GM21360 (cell line): ENCODE measurements at regions not wholly inside any gene's neighbourhood (a gene's known extent, or its start where the extent isn't known, plus 50 kb on each side); places are given as distances from the start of the nearest gene placed in this dataset.

Experiments
- ATAC-seq: cut with Tn5 transposase; IDR thresholded peaks from one replicate; pipeline ENCODE4 v1.9.1; 2021; ENCODE audit warnings: mild to moderate bottlenecking, moderate library complexity; ENCODE audit not compliant: unreplicated experiment

GRCh38 chr22:49100773-49101172 is 726.9 kb downstream of the BRD1 start:
- ATAC-seq, result no peak

GRCh38 chr22:49100316-49100715 is 727.4 kb downstream of the BRD1 start:
- no peak for ATAC-seq

GRCh38 chr22:49099496-49100124 is 728.1 kb downstream of the BRD1 start:
- no peak for ATAC-seq

- ATAC-seq, result no peak
Observed at GRCh38 chr22:49099089-49099488, 728.6 kb downstream of the BRD1 start.

GRCh38 chr22:49097966-49098365 is 729.7 kb downstream of the BRD1 start:
- no peak for ATAC-seq

GRCh38 chr22:49097171-49097925 is 730.3 kb downstream of the BRD1 start:
- no peak for ATAC-seq

- no peak for ATAC-seq
Observed at GRCh38 chr22:49096476-49096875, 731.2 kb downstream of the BRD1 start.

GRCh38 chr22:49095366-49095765 is 732.3 kb downstream of the BRD1 start:
- no peak for ATAC-seq

GRCh38 chr22:49094858-49095257 is 732.8 kb downstream of the BRD1 start:
- no peak for ATAC-seq

- no peak for ATAC-seq
Observed at GRCh38 chr22:49094151-49094550, 733.5 kb downstream of the BRD1 start.

- ATAC-seq, result no peak
Observed at GRCh38 chr22:49093192-49093880, 734.3 kb downstream of the BRD1 start.

GRCh38 chr22:49092716-49093115 is 735.0 kb downstream of the BRD1 start:
- ATAC-seq, result no peak

- ATAC-seq, result no peak
Observed at GRCh38 chr22:49091917-49092545, 735.6 kb downstream of the BRD1 start.

GRCh38 chr22:49091451-49091850 is 736.2 kb downstream of the BRD1 start:
- ATAC-seq, result no peak

GRCh38 chr22:49090853-49091135 is 736.9 kb downstream of the BRD1 start:
- ATAC-seq, result no peak

GRCh38 chr22:49090061-49090852 is 737.4 kb downstream of the BRD1 start:
- ATAC-seq, result no peak

GRCh38 chr22:49088801-49089791 is 738.6 kb downstream of the BRD1 start:
- no peak for ATAC-seq

- no peak for ATAC-seq
Observed at GRCh38 chr22:49087716-49088601, 739.7 kb downstream of the BRD1 start.

- no peak for ATAC-seq
Observed at GRCh38 chr22:49087198-49087597, 740.5 kb downstream of the BRD1 start.
